Transverse colon (tissue), 4 donors: ENCODE measurements at regions not wholly inside any gene's neighbourhood (a gene's known extent, or its start where the extent isn't known, plus 50 kb on each side); places are given as distances from the start of the nearest gene placed in this dataset.

Source experiments
- DNase-seq: peaks from one replicate; pipeline ENCODE4 v3.0.0-alpha.2; 2019
- H3K27ac ChIP-seq, 4 donors: fragments of 200-600 bp; sonication (generic); 2 replicates each; pipeline ENCODE4 v1.5.1; 2016 to 2018; ENCODE audit warnings: inconsistent platforms in 4 of 4
- H3K27me3 ChIP-seq: fragments of 200-600 bp; sonication (generic); 2 replicates; pipeline ENCODE4 v1.5.1; 2017; ENCODE audit warnings: inconsistent platforms
- H3K36me3 ChIP-seq, 4 donors: fragments of 200-600 bp; sonication (generic); 2 replicates each; pipeline ENCODE4 v1.5.1; 2017 to 2019; ENCODE audit warnings: inconsistent platforms in 4 of 4
- H3K4me1 ChIP-seq, 4 donors: fragments of 200-600 bp; sonication (generic); 2 replicates each; pipeline ENCODE4 v1.5.1; 2017 to 2020; ENCODE audit warnings: inconsistent platforms in 4 of 4
- H3K4me3 ChIP-seq, 4 donors: fragments of 200-600 bp; sonication (generic); 1 replicate in 1 of 4; 2 replicates in 3 of 4; pipeline versions ENCODE4 v1.5.1 to v1.6.1; 2017 to 2019; ENCODE audit warnings: inconsistent platforms in 4 of 4
- H3K9me3 ChIP-seq, 2 donors: fragments of 200-600 bp; sonication (generic); 2 replicates each; pipeline ENCODE4 v1.5.1; 2017 to 2019; ENCODE audit warnings: inconsistent platforms in 2 of 2
- EP300 ChIP-seq: sonication (generic); formaldehyde crosslinking; IDR thresholded peaks from one replicate; pipeline ENCODE4 v1.6.1; 2017; ENCODE audit warnings: antibody characterized with exemption, low read depth
- POLR2A ChIP-seq: fragments of 450-650 bp; IDR thresholded peaks from one replicate; pipeline ENCODE4 v1.6.1; 2016; ENCODE audit warnings: antibody characterized with exemption, mild to moderate bottlenecking, moderate library complexity
- POLR2AphosphoS5 ChIP-seq, 3 donors: sonication (generic); formaldehyde crosslinking; IDR thresholded peaks; one replicate each; pipeline ENCODE4 v1.6.1; 2016; ENCODE audit warnings: antibody characterized with exemption in 3 of 3
- WGBS, 2 donors: methylation state at CpG; one replicate each; pipeline ENCODE4 v1.1.5; 2018; ENCODE audit warnings: low coverage in 1 of 2; 5-methylcytosine and 5-hydroxymethylcytosine counted together
- in situ Hi-C, 4 donors: fragments of 200-750 bp; cut with MboI; loops; one replicate each; pipeline versions ENCODE4 v1.15.0 to v1.15.1; 2017; ENCODE audit warnings: low sequenced_read_pairs in 3 of 4, low pct_ligation_motif_present in 1 of 4, low pct_unique_long_range_greater_than_20kb in 1 of 4
- intact Hi-C: fragments of 100-400 bp; cut with DNase I; formaldehyde crosslinking; loops from one replicate; pipeline ENCODE4 v1.15.1; 2023; ENCODE audit warnings: low total_unique reads
- TF ChIP-seq, protein P1 (sequence below), 5 experiments: fragments of 200-600 bp in 3 of 5; fragments of 450-650 bp in 2 of 5; sonication (generic) in 3 of 5; IDR thresholded peaks; 1 replicate in 2 of 5; 2 replicates in 3 of 5; pipeline ENCODE4 v1.5.1; 2016 to 2017; ENCODE audit warnings: antibody characterized with exemption in 5 of 5, inconsistent platforms in 3 of 5, mild to moderate bottlenecking in 2 of 5, moderate library complexity in 1 of 5

DNA sequence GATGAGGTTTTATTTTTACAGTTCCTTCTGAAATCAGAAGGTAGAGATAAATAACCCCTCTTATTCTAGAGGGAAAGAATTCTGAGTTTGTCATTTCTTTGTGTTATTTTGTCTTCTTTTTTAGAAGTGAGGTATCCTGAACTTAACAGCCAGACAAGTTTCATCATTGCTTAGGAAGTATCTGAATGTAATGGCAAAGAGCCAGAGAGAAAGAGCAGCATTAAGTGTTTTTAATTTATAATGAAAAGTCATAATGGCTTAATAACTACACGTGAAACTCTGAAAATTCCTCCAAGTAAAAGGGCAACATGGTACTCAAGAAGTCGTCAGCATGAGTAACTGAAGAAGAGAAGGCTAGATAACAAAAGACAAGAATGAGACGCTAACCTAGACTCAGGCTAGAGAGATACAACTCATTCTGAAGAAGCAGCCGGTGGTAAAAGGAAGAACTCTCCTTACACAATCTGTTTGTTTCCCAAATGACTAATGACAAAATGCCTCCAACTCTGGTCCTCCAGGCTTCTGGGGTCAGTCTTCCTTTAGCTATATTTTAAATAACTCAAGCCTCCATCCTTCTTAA, 116.2 kb upstream of the NECTIN3 start:
- WGBS, 2 donors: 69 to 78% methylated on average over 3 to 4 of the region's 4 CpGs
- Histone ChIP-seq H3K4me3 (no peak overlapping the region), H3K27ac (no peak overlapping the region), H3K4me1 (no peaks in the 10 kb centered on the region), H3K27me3 (no peaks in the 10 kb centered on the region), H3K36me3 (no peaks in the 10 kb centered on the region), H3K9me3 (peaks cover 0 to 6% of the 10 kb centered on the region in 2 donors)
- in situ Hi-C loops (no loop called here), intact Hi-C loops (no loop called here)
- TF ChIP-seq, protein P1, sequence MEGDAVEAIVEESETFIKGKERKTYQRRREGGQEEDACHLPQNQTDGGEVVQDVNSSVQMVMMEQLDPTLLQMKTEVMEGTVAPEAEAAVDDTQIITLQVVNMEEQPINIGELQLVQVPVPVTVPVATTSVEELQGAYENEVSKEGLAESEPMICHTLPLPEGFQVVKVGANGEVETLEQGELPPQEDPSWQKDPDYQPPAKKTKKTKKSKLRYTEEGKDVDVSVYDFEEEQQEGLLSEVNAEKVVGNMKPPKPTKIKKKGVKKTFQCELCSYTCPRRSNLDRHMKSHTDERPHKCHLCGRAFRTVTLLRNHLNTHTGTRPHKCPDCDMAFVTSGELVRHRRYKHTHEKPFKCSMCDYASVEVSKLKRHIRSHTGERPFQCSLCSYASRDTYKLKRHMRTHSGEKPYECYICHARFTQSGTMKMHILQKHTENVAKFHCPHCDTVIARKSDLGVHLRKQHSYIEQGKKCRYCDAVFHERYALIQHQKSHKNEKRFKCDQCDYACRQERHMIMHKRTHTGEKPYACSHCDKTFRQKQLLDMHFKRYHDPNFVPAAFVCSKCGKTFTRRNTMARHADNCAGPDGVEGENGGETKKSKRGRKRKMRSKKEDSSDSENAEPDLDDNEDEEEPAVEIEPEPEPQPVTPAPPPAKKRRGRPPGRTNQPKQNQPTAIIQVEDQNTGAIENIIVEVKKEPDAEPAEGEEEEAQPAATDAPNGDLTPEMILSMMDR (IDR thresholded peaks at IDR 0.05): no peak
- TF ChIP-seq POLR2AphosphoS5 (IDR thresholded peaks at IDR 0.05): no peak
- TF ChIP-seq EP300: no peak
- TF ChIP-seq POLR2A: no peak
- no peak for DNase-seq

DNA sequence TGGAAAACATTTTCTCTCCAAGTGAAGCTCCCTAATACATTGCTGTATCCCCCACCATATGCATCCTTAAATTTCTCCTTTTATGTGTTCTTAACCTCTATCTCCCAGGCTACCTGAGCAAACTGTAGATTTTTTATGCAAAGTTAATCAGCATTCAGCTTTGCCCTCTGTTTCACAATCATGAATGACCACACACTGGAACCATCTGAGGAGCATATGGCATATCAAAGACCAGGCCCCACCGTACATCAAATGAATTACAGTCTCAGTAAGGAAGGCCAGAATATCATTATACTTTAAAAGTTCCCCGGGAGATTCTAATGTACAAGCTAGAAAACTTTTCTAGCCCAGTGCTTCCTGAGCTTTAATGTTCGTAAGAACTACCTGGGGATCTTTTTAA, 115.5 kb upstream of the NECTIN3 start:
- 82% methylated on average over 3 of the region's 3 CpGs; no CpG with 5 or more reads in 1 of the 2 donors for WGBS, 2 donors
- in situ Hi-C loops (no loop called here), intact Hi-C loops (no loop called here)
- H3K4me3 ChIP-seq: no peak overlapping the region
- H3K36me3 ChIP-seq: no peaks in the 10 kb centered on the region
- peaks cover 0 to 5% of the 10 kb centered on the region in 2 donors for H3K9me3 ChIP-seq
- no peak overlapping the region for H3K27ac ChIP-seq
- no peaks in the 10 kb centered on the region for H3K4me1 ChIP-seq
- TF ChIP-seq POLR2AphosphoS5 (IDR thresholded peaks at IDR 0.05) (no peak), EP300 (no peak), POLR2A (no peak)
- TF ChIP-seq, protein P1 (IDR thresholded peaks at IDR 0.05): no peak
- no peaks in the 10 kb centered on the region for H3K27me3 ChIP-seq
- no peak for DNase-seq

DNA sequence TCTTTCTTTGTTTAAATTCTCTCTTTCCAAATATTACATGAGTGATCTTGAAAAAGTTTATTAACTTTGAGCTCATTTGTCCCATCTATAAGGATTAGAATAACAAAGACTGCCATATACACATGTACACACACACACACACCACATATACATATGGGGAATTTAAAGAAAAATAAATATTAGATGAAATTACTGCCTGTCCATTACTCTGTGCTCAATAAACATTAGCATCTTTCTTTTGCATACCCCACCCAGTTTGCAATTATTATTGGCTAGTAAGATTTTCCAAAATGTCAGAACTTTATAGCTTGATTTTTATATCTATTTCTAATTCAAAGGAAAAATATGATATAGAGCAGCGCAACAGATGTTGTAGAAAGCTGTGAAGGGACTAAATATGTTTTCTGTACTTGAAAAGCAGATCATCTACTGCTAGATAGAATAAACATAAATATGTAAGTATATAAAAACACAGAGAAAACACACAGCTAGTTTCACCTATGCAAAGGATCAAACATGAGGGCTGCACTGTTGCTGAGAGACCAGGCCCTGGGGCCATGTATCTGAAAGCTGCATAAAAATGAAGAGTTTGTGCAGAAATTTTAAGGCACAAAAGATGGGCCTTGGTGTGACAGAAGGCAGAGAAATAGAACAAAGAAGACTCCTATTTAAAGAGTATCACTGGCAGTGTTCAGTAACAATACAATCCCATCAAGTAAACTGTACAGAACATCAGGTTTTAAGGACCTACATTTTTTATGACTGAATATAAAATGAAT, 114.2 kb upstream of the NECTIN3 start:
- no peaks in the 10 kb centered on the region for H3K36me3 ChIP-seq
- no peak overlapping the region for H3K27ac ChIP-seq
- H3K9me3 ChIP-seq: no peaks in the 10 kb centered on the region
- DNase-seq: no peak
- H3K27me3 ChIP-seq: no peaks in the 10 kb centered on the region
- no peaks in the 10 kb centered on the region for H3K4me1 ChIP-seq
- intact Hi-C loops: no loop called here
- WGBS, 2 donors: 80 to 86% methylated on average over 1 of the region's 1 CpG
- H3K4me3 ChIP-seq: no peak overlapping the region
- TF ChIP-seq EP300 (no peak), POLR2AphosphoS5 (IDR thresholded peaks at IDR 0.05) (no peak), POLR2A (no peak)
- in situ Hi-C loops: no loop called here

DNA sequence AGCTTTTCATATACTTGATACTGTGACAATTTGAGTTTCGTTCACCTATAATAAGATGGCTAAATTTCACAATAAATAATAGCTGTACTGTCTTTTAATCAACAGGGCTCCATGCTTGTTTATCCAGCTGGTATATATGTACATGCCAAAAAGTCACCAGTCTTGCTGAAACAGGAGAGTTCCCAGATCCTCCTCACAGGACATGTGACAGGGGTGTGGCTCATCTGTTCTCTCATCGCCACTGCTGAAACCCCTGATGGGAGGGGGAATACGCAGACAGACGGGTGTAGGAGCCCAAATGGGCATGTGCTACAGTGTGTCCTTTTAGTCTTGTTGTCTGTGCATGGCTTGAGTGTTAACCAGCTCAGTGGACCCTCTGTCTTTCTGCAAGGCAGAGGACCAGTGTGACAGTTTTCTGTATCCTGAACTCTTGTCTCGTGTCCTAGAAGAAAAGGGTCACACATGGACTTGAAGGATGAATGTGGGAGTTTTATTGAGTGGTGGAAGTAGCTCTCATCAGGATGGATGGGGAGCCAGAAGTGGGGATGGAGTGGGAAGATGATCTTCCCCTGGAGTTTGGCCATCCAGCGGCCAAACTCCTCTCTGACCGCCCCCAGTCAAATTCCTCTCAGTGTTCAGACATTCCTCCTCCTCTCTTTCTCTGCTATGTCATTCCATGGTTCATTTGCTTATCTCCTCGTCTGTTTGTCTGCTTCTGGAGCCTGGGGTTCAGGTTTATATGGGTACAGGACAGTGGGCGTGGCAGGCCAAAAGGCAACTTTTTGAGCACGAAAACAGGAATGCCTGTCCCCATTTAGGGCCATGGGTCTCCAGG, 113.1 kb upstream of the NECTIN3 start:
- Histone ChIP-seq H3K9me3 (no peaks in the 10 kb centered on the region), H3K27me3 (no peaks in the 10 kb centered on the region), H3K4me3 (no peak overlapping the region), H3K36me3 (no peaks in the 10 kb centered on the region), H3K27ac (no peak overlapping the region), H3K4me1 (no peaks in the 10 kb centered on the region)
- intact Hi-C loops (no loop called here), in situ Hi-C loops (no loop called here)
- no peak for DNase-seq
- whole genome bisulfite sequencing, 2 donors: 80 to 83% methylated on average over 4 to 10 of the region's 10 CpGs
- TF ChIP-seq, protein P1 (IDR thresholded peaks at IDR 0.05): no peak
